ENCODE measurements at regions not wholly inside any gene's neighbourhood (a gene's known extent, or its start where the extent isn't known, plus 50 kb on each side); places are given as distances from the start of the nearest gene placed in this dataset.

GRCh38 chr2:133927894-133928293 is 326.0 kb upstream of the MGAT5 start:
- Histone ChIP-seq H3K4me1 (no peaks in the 10 kb centered on the region), H3K4me3 (ENCODE audit: low read depth, low read length) (no peak overlapping the region), H3K36me3 (ENCODE audit: control insufficient read depth, insufficient read depth, low read length) (no peaks in the 10 kb centered on the region), H3K9me3 (peaks cover 4% of the 10 kb centered on the region; the same call in 1 of the 2 replicates), H3K27me3 (replicated peaks; ENCODE audit: control insufficient read depth, insufficient read depth, low read length) (no peaks in the 10 kb centered on the region)
- BruUV-seq (replicated peaks) = no TSS peak
- Mint-ChIP-seq H3K9me3 (ENCODE audit: unreplicated experiment) (no peaks in the 10 kb centered on the region), H3K4me3 (ENCODE audit: unreplicated experiment) (no peak overlapping the region), H3K4me1 (ENCODE audit: low read depth, unreplicated experiment) (no peaks in the 10 kb centered on the region), H3K36me3 (ENCODE audit: insufficient read depth, unreplicated experiment) (no peaks in the 10 kb centered on the region), H3K27ac (ENCODE audit: unreplicated experiment) (no peak overlapping the region), H3K27me3 (ENCODE audit: insufficient read depth, unreplicated experiment) (no peaks in the 10 kb centered on the region)
- no peak for TF ChIP-seq CTCF (IDR thresholded peaks at IDR 0.05; ENCODE audit: insufficient read depth in 1 of 2, low read depth in 1 of 2, low read length in 1 of 2, severe bottlenecking in 1 of 2, unreplicated experiment in 1 of 2)
- POLR2A ChIA-PET = no interaction called here
- intact Hi-C loops (cut with micrococcal nuclease; ENCODE audit: unreplicated experiment) = no loop called here
- DNase-seq = no peak
- CTCF ChIA-PET = no interaction called here

GRCh38 chr2:133936096-133936495 is 317.8 kb upstream of the MGAT5 start:
- CTCF ChIA-PET = no interaction called here
- intact Hi-C loops (cut with micrococcal nuclease; ENCODE audit: unreplicated experiment) = no loop called here
- no peaks in the 10 kb centered on the region for H3K27me3 ChIP-seq (replicated peaks; ENCODE audit: control insufficient read depth, insufficient read depth, low read length)
- Mint-ChIP-seq H3K9me3 (ENCODE audit: unreplicated experiment) (no peaks in the 10 kb centered on the region), H3K4me1 (ENCODE audit: low read depth, unreplicated experiment) (no peaks in the 10 kb centered on the region), H3K36me3 (ENCODE audit: insufficient read depth, unreplicated experiment) (no peaks in the 10 kb centered on the region), H3K4me3 (ENCODE audit: unreplicated experiment) (no peak overlapping the region), H3K27ac (ENCODE audit: unreplicated experiment) (no peak overlapping the region), H3K27me3 (ENCODE audit: insufficient read depth, unreplicated experiment) (no peaks in the 10 kb centered on the region)
- DNase-seq = no peak
- BruUV-seq (replicated peaks) = no TSS peak
- H3K4me3 ChIP-seq (ENCODE audit: low read depth, low read length) = no peak overlapping the region
- POLR2A ChIA-PET = no interaction called here
- H3K4me1 ChIP-seq = no peaks in the 10 kb centered on the region
- H3K36me3 ChIP-seq (ENCODE audit: control insufficient read depth, insufficient read depth, low read length) = no peaks in the 10 kb centered on the region
- H3K9me3 ChIP-seq = peaks cover 4% of the 10 kb centered on the region; the same call in 1 of the 2 replicates
- no peak for TF ChIP-seq CTCF (IDR thresholded peaks at IDR 0.05; ENCODE audit: insufficient read depth in 1 of 2, low read depth in 1 of 2, low read length in 1 of 2, severe bottlenecking in 1 of 2, unreplicated experiment in 1 of 2)

GRCh38 chr2:133936601-133937000 is 317.3 kb upstream of the MGAT5 start:
- Histone ChIP-seq H3K4me3 (ENCODE audit: low read depth, low read length) (no peak overlapping the region), H3K4me1 (no peaks in the 10 kb centered on the region), H3K36me3 (ENCODE audit: control insufficient read depth, insufficient read depth, low read length) (no peaks in the 10 kb centered on the region), H3K9me3 (peaks cover 4% of the 10 kb centered on the region; the same call in 1 of the 2 replicates), H3K27me3 (replicated peaks; ENCODE audit: control insufficient read depth, insufficient read depth, low read length) (no peaks in the 10 kb centered on the region)
- no TSS peak for BruUV-seq (replicated peaks)
- Mint-ChIP-seq H3K27me3 (ENCODE audit: insufficient read depth, unreplicated experiment) (no peaks in the 10 kb centered on the region), H3K9me3 (ENCODE audit: unreplicated experiment) (no peaks in the 10 kb centered on the region), H3K4me3 (ENCODE audit: unreplicated experiment) (no peak overlapping the region), H3K27ac (ENCODE audit: unreplicated experiment) (no peak overlapping the region), H3K36me3 (ENCODE audit: insufficient read depth, unreplicated experiment) (no peaks in the 10 kb centered on the region), H3K4me1 (ENCODE audit: low read depth, unreplicated experiment) (no peaks in the 10 kb centered on the region)
- no peak for TF ChIP-seq CTCF (IDR thresholded peaks at IDR 0.05; ENCODE audit: insufficient read depth in 1 of 2, low read depth in 1 of 2, low read length in 1 of 2, severe bottlenecking in 1 of 2, unreplicated experiment in 1 of 2)
- POLR2A ChIA-PET = no interaction called here
- intact Hi-C loops (cut with micrococcal nuclease; ENCODE audit: unreplicated experiment) = no loop called here
- CTCF ChIA-PET = no interaction called here
- no peak for DNase-seq
